ENCODE measurements at regions not wholly inside any gene's neighbourhood (a gene's known extent, or its start where the extent isn't known, plus 50 kb on each side); places are given as distances from the start of the nearest gene placed in this dataset.

GRCh38 chr15:85306946-85307686 lies 73.3 kb upstream of the AKAP13 start:
- TF ChIP-seq NFIC (IDR thresholded peaks at IDR 0.05) (peak; percentile 63), ZBTB7A (IDR thresholded peaks at IDR 0.05; ENCODE audit: low read depth) (no peak)

GRCh38 chr15:85307687-85308045 lies 72.7 kb upstream of the AKAP13 start:
- TF ChIP-seq REST (IDR thresholded peaks at IDR 0.05; ENCODE audit: low read depth) (no peak), TAF1 (IDR thresholded peaks at IDR 0.05; ENCODE audit: low read depth) (no peak), MAX (IDR thresholded peaks at IDR 0.05) (no peak), TEAD4 (IDR thresholded peaks at IDR 0.05) (no peak), NFIC (IDR thresholded peaks at IDR 0.05) (no peak), CEBPB (IDR thresholded peaks at IDR 0.05) (no peak), CREB1 (IDR thresholded peaks at IDR 0.05; ENCODE audit: low read depth) (no peak), EP300 (IDR thresholded peaks at IDR 0.05; ENCODE audit: borderline replicate concordance) (no peak), RAD21 (IDR thresholded peaks at IDR 0.05; ENCODE audit: low read depth) (no peak), ZBTB7A (IDR thresholded peaks at IDR 0.05; ENCODE audit: low read depth) (no peak), EGR1 (IDR thresholded peaks at IDR 0.05) (no peak), USF1 (IDR thresholded peaks at IDR 0.05) (no peak), YY1 (IDR thresholded peaks at IDR 0.05; ENCODE audit: low read depth) (no peak), FOXM1 (IDR thresholded peaks at IDR 0.05; ENCODE audit: borderline replicate concordance, low read depth) (no peak)

- TF ChIP-seq YY1 (IDR thresholded peaks at IDR 0.05; ENCODE audit: low read depth) = no peak
- no peak for TF ChIP-seq MAX (IDR thresholded peaks at IDR 0.05)
- no peak for TF ChIP-seq RAD21 (IDR thresholded peaks at IDR 0.05; ENCODE audit: low read depth)
- no peak for TF ChIP-seq EP300 (IDR thresholded peaks at IDR 0.05; ENCODE audit: borderline replicate concordance)
- TF ChIP-seq USF1 (IDR thresholded peaks at IDR 0.05) = no peak
- no peak for TF ChIP-seq TEAD4 (IDR thresholded peaks at IDR 0.05)
- no peak for TF ChIP-seq TAF1 (IDR thresholded peaks at IDR 0.05; ENCODE audit: low read depth)
- no peak for TF ChIP-seq REST (IDR thresholded peaks at IDR 0.05; ENCODE audit: low read depth)
- TF ChIP-seq CREB1 (IDR thresholded peaks at IDR 0.05; ENCODE audit: low read depth) = no peak
- TF ChIP-seq FOXM1 (IDR thresholded peaks at IDR 0.05; ENCODE audit: borderline replicate concordance, low read depth) = no peak
- TF ChIP-seq CEBPB (IDR thresholded peaks at IDR 0.05) = no peak
- TF ChIP-seq EGR1 (IDR thresholded peaks at IDR 0.05) = no peak
- TF ChIP-seq TCF12 (IDR thresholded peaks at IDR 0.05; ENCODE audit: low read depth) = no peak
- no peak for TF ChIP-seq ZBTB7A (IDR thresholded peaks at IDR 0.05; ENCODE audit: low read depth)
Measured at GRCh38 chr15:85311647-85312046, 68.8 kb upstream of the AKAP13 start.

- TF ChIP-seq CREB1 (IDR thresholded peaks at IDR 0.05; ENCODE audit: low read depth) (no peak), RAD21 (IDR thresholded peaks at IDR 0.05; ENCODE audit: low read depth) (no peak), TEAD4 (IDR thresholded peaks at IDR 0.05) (no peak), ZBTB7A (IDR thresholded peaks at IDR 0.05; ENCODE audit: low read depth) (no peak), YY1 (IDR thresholded peaks at IDR 0.05; ENCODE audit: low read depth) (no peak), USF1 (IDR thresholded peaks at IDR 0.05) (no peak), TCF12 (IDR thresholded peaks at IDR 0.05; ENCODE audit: low read depth) (no peak), FOXM1 (IDR thresholded peaks at IDR 0.05; ENCODE audit: borderline replicate concordance, low read depth) (no peak), MAX (IDR thresholded peaks at IDR 0.05) (no peak), EGR1 (IDR thresholded peaks at IDR 0.05) (no peak), REST (IDR thresholded peaks at IDR 0.05; ENCODE audit: low read depth) (no peak)
Measured at GRCh38 chr15:85312486-85312885, 67.9 kb upstream of the AKAP13 start.
